ENCODE measurements at regions not wholly inside any gene's neighbourhood (a gene's known extent, or its start where the extent isn't known, plus 50 kb on each side); places are given as distances from the start of the nearest gene placed in this dataset.
A peak's percentile ranks its signal among the peaks of the same experiment; 100 is the strongest.

- Histone ChIP-seq H3K4me3 (ENCODE audit: extremely low read depth, insufficient read depth, low read length, poor library complexity, severe bottlenecking) (no peak overlapping the region), H3K27ac (ENCODE audit: low read depth, low read length, severe bottlenecking) (peak overlapping the region; percentile 0), H3K36me3 (ENCODE audit: control insufficient read depth, insufficient read depth, low read length) (no peaks in the 10 kb centered on the region), H3K4me1 (ENCODE audit: control insufficient read depth, insufficient read depth, low read length, poor library complexity, severe bottlenecking) (peaks cover 4% of the 10 kb centered on the region), H3K9me3 (ENCODE audit: control insufficient read depth, low read length) (no peaks in the 10 kb centered on the region)
- 79 to 100% methylated on average over 2 to 3 of the region's 7 CpGs for WGBS, 2 experiments (ENCODE audit: insufficient coverage in 2 of 2)
Measured at GRCh38 chr4:26105815-26106699, 192.0 kb downstream of the SMIM20 start.

- H3K27ac ChIP-seq (ENCODE audit: low read depth, low read length, severe bottlenecking) = no peak overlapping the region
- peaks cover 5% of the 10 kb centered on the region for H3K9me3 ChIP-seq (ENCODE audit: control insufficient read depth, low read length)
- no peak overlapping the region for H3K4me3 ChIP-seq (ENCODE audit: extremely low read depth, insufficient read depth, low read length, poor library complexity, severe bottlenecking)
- no peaks in the 10 kb centered on the region for H3K36me3 ChIP-seq (ENCODE audit: control insufficient read depth, insufficient read depth, low read length)
- peaks cover 4% of the 10 kb centered on the region for H3K4me1 ChIP-seq (ENCODE audit: control insufficient read depth, insufficient read depth, low read length, poor library complexity, severe bottlenecking)
Measured at GRCh38 chr4:26106776-26107175, 192.8 kb downstream of the SMIM20 start.

GRCh38 chr4:26108054-26108453 lies 194.0 kb downstream of the SMIM20 start:
- H3K36me3 ChIP-seq (ENCODE audit: control insufficient read depth, insufficient read depth, low read length) = no peaks in the 10 kb centered on the region
- peaks cover 8% of the 10 kb centered on the region for H3K9me3 ChIP-seq (ENCODE audit: control insufficient read depth, low read length)
- H3K4me1 ChIP-seq (ENCODE audit: control insufficient read depth, insufficient read depth, low read length, poor library complexity, severe bottlenecking) = peaks cover 4% of the 10 kb centered on the region
- WGBS, 2 experiments (ENCODE audit: insufficient coverage in 2 of 2) = 60 to 66% methylated on average over 1 to 2 of the region's 2 CpGs
- H3K27ac ChIP-seq (ENCODE audit: low read depth, low read length, severe bottlenecking) = no peak overlapping the region
- H3K4me3 ChIP-seq (ENCODE audit: extremely low read depth, insufficient read depth, low read length, poor library complexity, severe bottlenecking) = no peak overlapping the region

GRCh38 chr4:26110493-26110892 lies 196.5 kb downstream of the SMIM20 start:
- Histone ChIP-seq H3K4me1 (ENCODE audit: control insufficient read depth, insufficient read depth, low read length, poor library complexity, severe bottlenecking) (peaks cover 4% of the 10 kb centered on the region), H3K36me3 (ENCODE audit: control insufficient read depth, insufficient read depth, low read length) (no peaks in the 10 kb centered on the region), H3K4me3 (ENCODE audit: extremely low read depth, insufficient read depth, low read length, poor library complexity, severe bottlenecking) (no peak overlapping the region), H3K9me3 (ENCODE audit: control insufficient read depth, low read length) (peaks cover 14% of the 10 kb centered on the region), H3K27ac (ENCODE audit: low read depth, low read length, severe bottlenecking) (no peak overlapping the region)
- 83 to 87% methylated on average over 3 to 4 of the region's 5 CpGs for WGBS, 2 experiments (ENCODE audit: insufficient coverage in 2 of 2)

- no peaks in the 10 kb centered on the region for H3K4me1 ChIP-seq (ENCODE audit: control insufficient read depth, insufficient read depth, low read length, poor library complexity, severe bottlenecking)
- no peaks in the 10 kb centered on the region for H3K36me3 ChIP-seq (ENCODE audit: control insufficient read depth, insufficient read depth, low read length)
- WGBS, 2 experiments (ENCODE audit: insufficient coverage in 2 of 2) = 67 to 100% methylated on average over 1 to 3 of the region's 4 CpGs
- H3K9me3 ChIP-seq (ENCODE audit: control insufficient read depth, low read length) = peaks cover 14% of the 10 kb centered on the region
- no peak overlapping the region for H3K27ac ChIP-seq (ENCODE audit: low read depth, low read length, severe bottlenecking)
- no peak overlapping the region for H3K4me3 ChIP-seq (ENCODE audit: extremely low read depth, insufficient read depth, low read length, poor library complexity, severe bottlenecking)
Measured at GRCh38 chr4:26113339-26113940, 199.4 kb downstream of the SMIM20 start.

GRCh38 chr4:26116057-26116456 lies 202.0 kb downstream of the SMIM20 start:
- WGBS, 2 experiments (ENCODE audit: insufficient coverage in 2 of 2) = 72 to 86% methylated on average over 4 of the region's 4 CpGs
- no peaks in the 10 kb centered on the region for H3K36me3 ChIP-seq (ENCODE audit: control insufficient read depth, insufficient read depth, low read length)
- H3K27ac ChIP-seq (ENCODE audit: low read depth, low read length, severe bottlenecking) = no peak overlapping the region
- H3K4me3 ChIP-seq (ENCODE audit: extremely low read depth, insufficient read depth, low read length, poor library complexity, severe bottlenecking) = no peak overlapping the region
- no peaks in the 10 kb centered on the region for H3K4me1 ChIP-seq (ENCODE audit: control insufficient read depth, insufficient read depth, low read length, poor library complexity, severe bottlenecking)
- H3K9me3 ChIP-seq (ENCODE audit: control insufficient read depth, low read length) = peaks cover 14% of the 10 kb centered on the region

GRCh38 chr4:26120098-26120825 lies 200.6 kb upstream of the RBPJ start:
- H3K36me3 ChIP-seq (ENCODE audit: control insufficient read depth, insufficient read depth, low read length) = no peaks in the 10 kb centered on the region
- H3K9me3 ChIP-seq (ENCODE audit: control insufficient read depth, low read length) = no peaks in the 10 kb centered on the region
- H3K4me3 ChIP-seq (ENCODE audit: extremely low read depth, insufficient read depth, low read length, poor library complexity, severe bottlenecking) = no peak overlapping the region
- no peak overlapping the region for H3K27ac ChIP-seq (ENCODE audit: low read depth, low read length, severe bottlenecking)
- WGBS, 2 experiments (ENCODE audit: insufficient coverage in 2 of 2) = 96 to 100% methylated on average over 3 to 5 of the region's 6 CpGs
- no peaks in the 10 kb centered on the region for H3K4me1 ChIP-seq (ENCODE audit: control insufficient read depth, insufficient read depth, low read length, poor library complexity, severe bottlenecking)

GRCh38 chr4:26122690-26123089 lies 198.1 kb upstream of the RBPJ start:
- H3K9me3 ChIP-seq (ENCODE audit: control insufficient read depth, low read length) = no peaks in the 10 kb centered on the region
- H3K4me1 ChIP-seq (ENCODE audit: control insufficient read depth, insufficient read depth, low read length, poor library complexity, severe bottlenecking) = no peaks in the 10 kb centered on the region
- no peaks in the 10 kb centered on the region for H3K36me3 ChIP-seq (ENCODE audit: control insufficient read depth, insufficient read depth, low read length)
- H3K27ac ChIP-seq (ENCODE audit: low read depth, low read length, severe bottlenecking) = no peak overlapping the region
- H3K4me3 ChIP-seq (ENCODE audit: extremely low read depth, insufficient read depth, low read length, poor library complexity, severe bottlenecking) = no peak overlapping the region
- WGBS, 2 experiments (ENCODE audit: insufficient coverage in 2 of 2) = no CpG with 5 or more reads among the region's 3 CpGs

- no peaks in the 10 kb centered on the region for H3K36me3 ChIP-seq (ENCODE audit: control insufficient read depth, insufficient read depth, low read length)
- H3K27ac ChIP-seq (ENCODE audit: low read depth, low read length, severe bottlenecking) = no peak overlapping the region
- no peaks in the 10 kb centered on the region for H3K9me3 ChIP-seq (ENCODE audit: control insufficient read depth, low read length)
- 85 to 86% methylated on average over 5 to 6 of the region's 7 CpGs for WGBS, 2 experiments (ENCODE audit: insufficient coverage in 2 of 2)
- no peaks in the 10 kb centered on the region for H3K4me1 ChIP-seq (ENCODE audit: control insufficient read depth, insufficient read depth, low read length, poor library complexity, severe bottlenecking)
- no peak overlapping the region for H3K4me3 ChIP-seq (ENCODE audit: extremely low read depth, insufficient read depth, low read length, poor library complexity, severe bottlenecking)
Measured at GRCh38 chr4:26124753-26125321, 196.0 kb upstream of the RBPJ start.

- Histone ChIP-seq H3K27ac (ENCODE audit: low read depth, low read length, severe bottlenecking) (no peak overlapping the region), H3K4me3 (ENCODE audit: extremely low read depth, insufficient read depth, low read length, poor library complexity, severe bottlenecking) (no peak overlapping the region), H3K9me3 (ENCODE audit: control insufficient read depth, low read length) (no peaks in the 10 kb centered on the region), H3K4me1 (ENCODE audit: control insufficient read depth, insufficient read depth, low read length, poor library complexity, severe bottlenecking) (no peaks in the 10 kb centered on the region), H3K36me3 (ENCODE audit: control insufficient read depth, insufficient read depth, low read length) (no peaks in the 10 kb centered on the region)
- 100% methylated on average over 1 of the region's 5 CpGs; no CpG with 5 or more reads in 1 of the 2 experiments for WGBS, 2 experiments (ENCODE audit: insufficient coverage in 2 of 2)
Measured at GRCh38 chr4:26126143-26126718, 194.6 kb upstream of the RBPJ start.
